ENCODE measurements at regions not wholly inside any gene's neighbourhood (a gene's known extent, or its start where the extent isn't known, plus 50 kb on each side); places are given as distances from the start of the nearest gene placed in this dataset.

- Histone ChIP-seq H3K9ac (ENCODE audit: low read depth in 1 of 2, low read length in 2 of 2) (no peak overlapping the region), H3K4me1 (ENCODE audit: control insufficient read depth in 1 of 2, insufficient read depth in 2 of 2, low read length in 2 of 2) (peaks cover 11 to 12% of the 10 kb centered on the region in 2 donors), H3K27me3 (ENCODE audit: control insufficient read depth in 1 of 2, insufficient read depth in 2 of 2, low read length in 2 of 2) (no peaks in the 10 kb centered on the region), H3K27ac (ENCODE audit: low read depth, low read length) (no peak overlapping the region), H3K36me3 (ENCODE audit: control insufficient read depth in 1 of 2, insufficient read depth in 2 of 2, low read length in 2 of 2) (no peaks in the 10 kb centered on the region), H3K9me3 (ENCODE audit: control insufficient read depth in 1 of 2, low read length in 2 of 2) (no peaks in the 10 kb centered on the region), H3K4me3 (ENCODE audit: low read depth in 1 of 2, low read length in 2 of 2) (no peak overlapping the region)
These were observed 321.8 kb downstream of the CD83 start for GRCh38 chr6:14439419-14439818.

GRCh38 chr6:14440215-14440910, 322.8 kb downstream of the CD83 start:
- Histone ChIP-seq H3K36me3 (ENCODE audit: control insufficient read depth in 1 of 2, insufficient read depth in 2 of 2, low read length in 2 of 2) (no peaks in the 10 kb centered on the region), H3K27me3 (ENCODE audit: control insufficient read depth in 1 of 2, insufficient read depth in 2 of 2, low read length in 2 of 2) (no peaks in the 10 kb centered on the region), H3K9ac (ENCODE audit: low read depth in 1 of 2, low read length in 2 of 2) (no peak overlapping the region), H3K4me1 (ENCODE audit: control insufficient read depth in 1 of 2, insufficient read depth in 2 of 2, low read length in 2 of 2) (peaks cover 3 to 4% of the 10 kb centered on the region in 2 donors), H3K9me3 (ENCODE audit: control insufficient read depth in 1 of 2, low read length in 2 of 2) (no peaks in the 10 kb centered on the region), H3K27ac (ENCODE audit: low read depth, low read length) (no peak overlapping the region), H3K4me3 (ENCODE audit: low read depth in 1 of 2, low read length in 2 of 2) (no peak overlapping the region)

GRCh38 chr6:14440940-14441781, 323.6 kb downstream of the CD83 start:
- no peaks in the 10 kb centered on the region for H3K4me1 ChIP-seq (ENCODE audit: control insufficient read depth in 1 of 2, insufficient read depth in 2 of 2, low read length in 2 of 2)
- no peaks in the 10 kb centered on the region for H3K27me3 ChIP-seq (ENCODE audit: control insufficient read depth in 1 of 2, insufficient read depth in 2 of 2, low read length in 2 of 2)
- no peak overlapping the region for H3K9ac ChIP-seq (ENCODE audit: low read depth in 1 of 2, low read length in 2 of 2)
- no peak overlapping the region for H3K27ac ChIP-seq (ENCODE audit: low read depth, low read length)
- no peaks in the 10 kb centered on the region for H3K9me3 ChIP-seq (ENCODE audit: control insufficient read depth in 1 of 2, low read length in 2 of 2)
- no peaks in the 10 kb centered on the region for H3K36me3 ChIP-seq (ENCODE audit: control insufficient read depth in 1 of 2, insufficient read depth in 2 of 2, low read length in 2 of 2)
- H3K4me3 ChIP-seq (ENCODE audit: low read depth in 1 of 2, low read length in 2 of 2) = no peak overlapping the region

- Histone ChIP-seq H3K27ac (ENCODE audit: low read depth, low read length) (no peak overlapping the region), H3K36me3 (ENCODE audit: control insufficient read depth in 1 of 2, insufficient read depth in 2 of 2, low read length in 2 of 2) (no peaks in the 10 kb centered on the region), H3K9ac (ENCODE audit: low read depth in 1 of 2, low read length in 2 of 2) (no peak overlapping the region), H3K4me3 (ENCODE audit: low read depth in 1 of 2, low read length in 2 of 2) (no peak overlapping the region), H3K4me1 (ENCODE audit: control insufficient read depth in 1 of 2, insufficient read depth in 2 of 2, low read length in 2 of 2) (no peaks in the 10 kb centered on the region), H3K27me3 (ENCODE audit: control insufficient read depth in 1 of 2, insufficient read depth in 2 of 2, low read length in 2 of 2) (no peaks in the 10 kb centered on the region), H3K9me3 (ENCODE audit: control insufficient read depth in 1 of 2, low read length in 2 of 2) (no peaks in the 10 kb centered on the region)
These were observed 324.7 kb downstream of the CD83 start for GRCh38 chr6:14442242-14442641.

- Histone ChIP-seq H3K27ac (ENCODE audit: low read depth, low read length) (no peak overlapping the region), H3K4me3 (ENCODE audit: low read depth in 1 of 2, low read length in 2 of 2) (no peak overlapping the region), H3K36me3 (ENCODE audit: control insufficient read depth in 1 of 2, insufficient read depth in 2 of 2, low read length in 2 of 2) (no peaks in the 10 kb centered on the region), H3K4me1 (ENCODE audit: control insufficient read depth in 1 of 2, insufficient read depth in 2 of 2, low read length in 2 of 2) (no peaks in the 10 kb centered on the region), H3K27me3 (ENCODE audit: control insufficient read depth in 1 of 2, insufficient read depth in 2 of 2, low read length in 2 of 2) (no peaks in the 10 kb centered on the region), H3K9me3 (ENCODE audit: control insufficient read depth in 1 of 2, low read length in 2 of 2) (peaks cover 0 to 3% of the 10 kb centered on the region in 2 donors), H3K9ac (ENCODE audit: low read depth in 1 of 2, low read length in 2 of 2) (no peak overlapping the region)
These were observed 326.2 kb downstream of the CD83 start for GRCh38 chr6:14443629-14444268.

- no peaks in the 10 kb centered on the region for H3K27me3 ChIP-seq (ENCODE audit: control insufficient read depth in 1 of 2, insufficient read depth in 2 of 2, low read length in 2 of 2)
- no peaks in the 10 kb centered on the region for H3K4me1 ChIP-seq (ENCODE audit: control insufficient read depth in 1 of 2, insufficient read depth in 2 of 2, low read length in 2 of 2)
- H3K27ac ChIP-seq (ENCODE audit: low read depth, low read length) = no peak overlapping the region
- no peaks in the 10 kb centered on the region for H3K36me3 ChIP-seq (ENCODE audit: control insufficient read depth in 1 of 2, insufficient read depth in 2 of 2, low read length in 2 of 2)
- no peak overlapping the region for H3K9ac ChIP-seq (ENCODE audit: low read depth in 1 of 2, low read length in 2 of 2)
- H3K9me3 ChIP-seq (ENCODE audit: control insufficient read depth in 1 of 2, low read length in 2 of 2) = peaks cover 0 to 3% of the 10 kb centered on the region in 2 donors
- no peak overlapping the region for H3K4me3 ChIP-seq (ENCODE audit: low read depth in 1 of 2, low read length in 2 of 2)
These were observed 326.9 kb downstream of the CD83 start for GRCh38 chr6:14444295-14444972.

- no peak overlapping the region for H3K4me3 ChIP-seq (ENCODE audit: low read depth in 1 of 2, low read length in 2 of 2)
These were observed 329.7 kb downstream of the CD83 start for GRCh38 chr6:14447240-14447639.

GRCh38 chr6:14448246-14448645, 330.7 kb downstream of the CD83 start:
- H3K27ac ChIP-seq (ENCODE audit: low read depth, low read length) = no peak overlapping the region
- H3K36me3 ChIP-seq (ENCODE audit: control insufficient read depth in 1 of 2, insufficient read depth in 2 of 2, low read length in 2 of 2) = no peaks in the 10 kb centered on the region
- no peaks in the 10 kb centered on the region for H3K27me3 ChIP-seq (ENCODE audit: control insufficient read depth in 1 of 2, insufficient read depth in 2 of 2, low read length in 2 of 2)
- H3K9me3 ChIP-seq (ENCODE audit: control insufficient read depth in 1 of 2, low read length in 2 of 2) = peaks cover 0 to 3% of the 10 kb centered on the region in 2 donors
- H3K4me3 ChIP-seq (ENCODE audit: low read depth in 1 of 2, low read length in 2 of 2) = no peak overlapping the region
- H3K4me1 ChIP-seq (ENCODE audit: control insufficient read depth in 1 of 2, insufficient read depth in 2 of 2, low read length in 2 of 2) = peaks cover under 1% of the 10 kb centered on the region in 2 donors
- H3K9ac ChIP-seq (ENCODE audit: low read depth in 1 of 2, low read length in 2 of 2) = no peak overlapping the region

More at GRCh38 chr6:14447240-14447639, 329.7 kb downstream of the CD83 start:
- no peak overlapping the region for H3K9ac ChIP-seq (ENCODE audit: low read depth in 1 of 2, low read length in 2 of 2)
- H3K4me1 ChIP-seq (ENCODE audit: control insufficient read depth in 1 of 2, insufficient read depth in 2 of 2, low read length in 2 of 2) = no peaks in the 10 kb centered on the region
- H3K9me3 ChIP-seq (ENCODE audit: control insufficient read depth in 1 of 2, low read length in 2 of 2) = peaks cover 0 to 3% of the 10 kb centered on the region in 2 donors
- no peaks in the 10 kb centered on the region for H3K36me3 ChIP-seq (ENCODE audit: control insufficient read depth in 1 of 2, insufficient read depth in 2 of 2, low read length in 2 of 2)
- H3K27me3 ChIP-seq (ENCODE audit: control insufficient read depth in 1 of 2, insufficient read depth in 2 of 2, low read length in 2 of 2) = no peaks in the 10 kb centered on the region
- no peak overlapping the region for H3K27ac ChIP-seq (ENCODE audit: low read depth, low read length)

GRCh38 chr6:14450133-14450504, 332.5 kb downstream of the CD83 start:
- H3K9me3 ChIP-seq (ENCODE audit: control insufficient read depth in 1 of 2, low read length in 2 of 2) = peaks cover 0 to 5% of the 10 kb centered on the region in 2 donors
- H3K9ac ChIP-seq (ENCODE audit: low read depth in 1 of 2, low read length in 2 of 2) = no peak overlapping the region
- H3K27me3 ChIP-seq (ENCODE audit: control insufficient read depth in 1 of 2, insufficient read depth in 2 of 2, low read length in 2 of 2) = no peaks in the 10 kb centered on the region
- H3K4me3 ChIP-seq (ENCODE audit: low read depth in 1 of 2, low read length in 2 of 2) = no peak overlapping the region
- no peak overlapping the region for H3K27ac ChIP-seq (ENCODE audit: low read depth, low read length)
- H3K36me3 ChIP-seq (ENCODE audit: control insufficient read depth in 1 of 2, insufficient read depth in 2 of 2, low read length in 2 of 2) = no peaks in the 10 kb centered on the region
- peaks cover 5 to 13% of the 10 kb centered on the region in 2 donors for H3K4me1 ChIP-seq (ENCODE audit: control insufficient read depth in 1 of 2, insufficient read depth in 2 of 2, low read length in 2 of 2)
